COLO668 (cell line): ENCODE measurements at regions not wholly inside any gene's neighbourhood (a gene's known extent, or its start where the extent isn't known, plus 50 kb on each side); places are given as distances from the start of the nearest gene placed in this dataset.
A peak's percentile ranks its signal among the peaks of the same experiment; 100 is the strongest.
"Not testable (repeated sequence)": the region's sequence is repeated elsewhere in the genome, so short reads cannot be mapped to it uniquely, and the experiment has no call there.

Source experiments
- DNase-seq: peaks from one replicate; lab custom pipeline; 2025; ENCODE audit not compliant: unreplicated experiment; lab: John Stamatoyannopoulos, UW

- DNase-seq: no peak
Measured at GRCh38 chr13:107827840-107828549, 387.3 kb downstream of the LIG4 start.

GRCh38 chr13:107824635-107825034, 390.7 kb downstream of the LIG4 start:
- peak; percentile 46 for DNase-seq

- no peak for DNase-seq
Measured at GRCh38 chr13:107822006-107822405, 393.3 kb downstream of the LIG4 start.

- DNase-seq: no peak
Measured at GRCh38 chr13:107821492-107821891, 393.8 kb downstream of the LIG4 start.

- no peak for DNase-seq
Measured at GRCh38 chr13:107819071-107819470, 396.3 kb downstream of the LIG4 start.

GRCh38 chr13:107817647-107818287, 397.6 kb downstream of the LIG4 start:
- DNase-seq: no peak

GRCh38 chr13:107812014-107812412, 403.3 kb downstream of the LIG4 start:
- DNase-seq: no peak

- DNase-seq: no peak
Measured at GRCh38 chr13:107811233-107812013, 403.9 kb downstream of the LIG4 start.

- DNase-seq: no peak
Measured at GRCh38 chr13:107809125-107809524, 406.2 kb downstream of the LIG4 start.

- no peak for DNase-seq
Measured at GRCh38 chr13:107808389-107808788, 406.9 kb downstream of the LIG4 start.

GRCh38 chr13:107807306-107808073, 407.8 kb downstream of the LIG4 start:
- peak; percentile 45 for DNase-seq

GRCh38 chr13:107806726-107807125, 408.6 kb downstream of the LIG4 start:
- DNase-seq: no peak

GRCh38 chr13:107803822-107804495, 411.4 kb downstream of the LIG4 start:
- no peak for DNase-seq

GRCh38 chr13:107801621-107802020, 413.7 kb downstream of the LIG4 start:
- no peak for DNase-seq

GRCh38 chr13:107799001-107799400, 416.3 kb downstream of the LIG4 start:
- DNase-seq: no peak

GRCh38 chr13:107790397-107790796, 424.9 kb downstream of the LIG4 start:
- no peak for DNase-seq

GRCh38 chr13:107788464-107789165, 426.7 kb downstream of the LIG4 start:
- no peak for DNase-seq

- not testable (repeated sequence) for DNase-seq
Measured at GRCh38 chr13:107782646-107783045, 432.7 kb downstream of the LIG4 start.

GRCh38 chr13:107778094-107778493, 437.2 kb downstream of the LIG4 start:
- DNase-seq: no peak

- no peak for DNase-seq
Measured at GRCh38 chr13:107770541-107770940, 444.8 kb downstream of the LIG4 start.
